ENCODE measurements at regions not wholly inside any gene's neighbourhood (a gene's known extent, or its start where the extent isn't known, plus 50 kb on each side); places are given as distances from the start of the nearest gene placed in this dataset.

GRCh38 chr4:35754047-35754446 lies 490.3 kb downstream of the ARAP2 start:
- TF ChIP-seq CTCF (IDR thresholded peaks at IDR 0.05), result no peak
- no peak for TF ChIP-seq POLR2AphosphoS5 (IDR thresholded peaks at IDR 0.05; ENCODE audit: low read depth, low read length)
- TF ChIP-seq SIN3A (IDR thresholded peaks at IDR 0.05; ENCODE audit: borderline replicate concordance, insufficient read depth, low read depth, low read length), result no peak

Data from Panc1 (cell line).